ENCODE measurements at regions not wholly inside any gene's neighbourhood (a gene's known extent, or its start where the extent isn't known, plus 50 kb on each side); places are given as distances from the start of the nearest gene placed in this dataset.

- Mint-ChIP-seq H3K9me3 (ENCODE audit: low read depth) (no peaks in the 10 kb centered on the region), H3K27ac (no peak overlapping the region), H3K4me1 (ENCODE audit: low read depth) (peaks cover 2% of the 10 kb centered on the region), H3K36me3 (ENCODE audit: insufficient read depth) (no peaks in the 10 kb centered on the region), H3K27me3 (peaks cover 14% of the 10 kb centered on the region), H3K4me3 (ENCODE audit: low read depth) (no peak overlapping the region)
- DNase-seq (ENCODE audit: low spot score, unreplicated experiment) = no peak
- TF ChIP-seq CTCF (IDR thresholded peaks at IDR 0.05; ENCODE audit: unreplicated experiment) = no peak
Measured at GRCh38 chr2:150050036-150050435, 437.4 kb downstream of the RND3 start.

GRCh38 chr2:150047620-150048222, 439.7 kb downstream of the RND3 start:
- no peak for DNase-seq (ENCODE audit: low spot score, unreplicated experiment)
- Mint-ChIP-seq H3K4me3 (ENCODE audit: low read depth) (no peak overlapping the region), H3K27me3 (peaks cover 14% of the 10 kb centered on the region), H3K27ac (no peak overlapping the region), H3K36me3 (ENCODE audit: insufficient read depth) (no peaks in the 10 kb centered on the region), H3K9me3 (ENCODE audit: low read depth) (no peaks in the 10 kb centered on the region), H3K4me1 (ENCODE audit: low read depth) (peaks cover 9% of the 10 kb centered on the region)
- TF ChIP-seq CTCF (IDR thresholded peaks at IDR 0.05; ENCODE audit: unreplicated experiment) = no peak

GRCh38 chr2:150046810-150047209, 440.7 kb downstream of the RND3 start:
- H3K36me3 Mint-ChIP-seq (ENCODE audit: insufficient read depth) = no peaks in the 10 kb centered on the region
- no peaks in the 10 kb centered on the region for H3K9me3 Mint-ChIP-seq (ENCODE audit: low read depth)
- H3K27me3 Mint-ChIP-seq = peaks cover 14% of the 10 kb centered on the region
- no peak for TF ChIP-seq CTCF (IDR thresholded peaks at IDR 0.05; ENCODE audit: unreplicated experiment)
- DNase-seq (ENCODE audit: low spot score, unreplicated experiment) = no peak
- no peak overlapping the region for H3K27ac Mint-ChIP-seq
- no peak overlapping the region for H3K4me3 Mint-ChIP-seq (ENCODE audit: low read depth)
- peaks cover 9% of the 10 kb centered on the region for H3K4me1 Mint-ChIP-seq (ENCODE audit: low read depth)

- H3K4me3 Mint-ChIP-seq (ENCODE audit: low read depth) = no peak overlapping the region
- TF ChIP-seq CTCF (IDR thresholded peaks at IDR 0.05; ENCODE audit: unreplicated experiment) = no peak
- peaks cover 14% of the 10 kb centered on the region for H3K27me3 Mint-ChIP-seq
- H3K36me3 Mint-ChIP-seq (ENCODE audit: insufficient read depth) = no peaks in the 10 kb centered on the region
- no peaks in the 10 kb centered on the region for H3K9me3 Mint-ChIP-seq (ENCODE audit: low read depth)
- no peak overlapping the region for H3K27ac Mint-ChIP-seq
- peaks cover 9% of the 10 kb centered on the region for H3K4me1 Mint-ChIP-seq (ENCODE audit: low read depth)
- DNase-seq (ENCODE audit: low spot score, unreplicated experiment) = no peak
Measured at GRCh38 chr2:150046211-150046610, 441.3 kb downstream of the RND3 start.

GRCh38 chr2:150045601-150046000, 441.9 kb downstream of the RND3 start:
- no peak for TF ChIP-seq CTCF (IDR thresholded peaks at IDR 0.05; ENCODE audit: unreplicated experiment)
- peaks cover 9% of the 10 kb centered on the region for H3K4me1 Mint-ChIP-seq (ENCODE audit: low read depth)
- no peak overlapping the region for H3K27ac Mint-ChIP-seq
- H3K9me3 Mint-ChIP-seq (ENCODE audit: low read depth) = no peaks in the 10 kb centered on the region
- no peak overlapping the region for H3K4me3 Mint-ChIP-seq (ENCODE audit: low read depth)
- H3K27me3 Mint-ChIP-seq = peaks cover 14% of the 10 kb centered on the region
- DNase-seq (ENCODE audit: low spot score, unreplicated experiment) = no peak
- no peaks in the 10 kb centered on the region for H3K36me3 Mint-ChIP-seq (ENCODE audit: insufficient read depth)
